ENCODE measurements at regions not wholly inside any gene's neighbourhood (a gene's known extent, or its start where the extent isn't known, plus 50 kb on each side); places are given as distances from the start of the nearest gene placed in this dataset.

GRCh38 chr5:163963881-163964280 lies 458.5 kb downstream of the MAT2B start:
- no peak for DNase-seq

GRCh38 chr5:163964671-163965070 lies 459.3 kb downstream of the MAT2B start:
- DNase-seq: no peak

DNA sequence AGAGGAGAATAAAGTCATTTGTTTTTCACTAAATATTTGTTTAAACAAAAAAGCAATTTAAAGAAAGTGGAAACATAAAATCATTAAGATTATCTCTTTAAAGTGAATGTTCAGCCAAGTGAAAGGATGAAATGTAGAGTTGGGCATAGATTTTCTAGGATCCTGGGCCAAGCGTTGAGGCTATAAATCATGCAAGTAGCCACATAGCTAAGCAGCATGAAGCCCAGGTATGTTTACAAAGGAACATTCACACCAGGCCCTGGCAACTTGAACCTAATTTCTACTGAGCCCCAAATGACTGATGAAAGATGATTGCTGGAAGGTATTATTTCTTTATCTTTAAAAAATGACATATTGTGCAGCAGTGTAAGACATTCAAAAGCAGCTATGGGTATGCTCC lies 461.8 kb downstream of the MAT2B start:
- no peak for DNase-seq

GRCh38 chr5:163968651-163969050 lies 463.2 kb downstream of the MAT2B start:
- no peak for DNase-seq

DNA sequence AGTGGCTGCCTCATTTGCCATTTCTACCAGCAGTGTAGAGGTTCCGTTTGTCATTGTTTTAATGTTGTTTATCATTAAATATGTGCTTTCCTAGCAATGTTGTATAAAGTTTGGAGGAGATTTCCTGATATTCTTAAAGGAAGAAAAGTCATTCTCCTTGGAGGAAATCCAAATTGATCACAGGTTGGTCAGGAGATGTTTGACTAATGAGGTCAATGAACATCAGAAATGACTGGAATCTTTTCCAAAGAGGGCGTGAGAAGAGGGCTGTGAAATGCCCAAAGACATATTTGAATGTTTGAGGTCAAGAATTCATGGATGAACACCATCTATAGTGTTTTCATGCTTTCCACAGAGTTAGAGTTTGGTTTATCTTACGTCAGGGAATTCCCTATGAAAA lies 471.3 kb downstream of the MAT2B start:
- no peak for DNase-seq

DNA sequence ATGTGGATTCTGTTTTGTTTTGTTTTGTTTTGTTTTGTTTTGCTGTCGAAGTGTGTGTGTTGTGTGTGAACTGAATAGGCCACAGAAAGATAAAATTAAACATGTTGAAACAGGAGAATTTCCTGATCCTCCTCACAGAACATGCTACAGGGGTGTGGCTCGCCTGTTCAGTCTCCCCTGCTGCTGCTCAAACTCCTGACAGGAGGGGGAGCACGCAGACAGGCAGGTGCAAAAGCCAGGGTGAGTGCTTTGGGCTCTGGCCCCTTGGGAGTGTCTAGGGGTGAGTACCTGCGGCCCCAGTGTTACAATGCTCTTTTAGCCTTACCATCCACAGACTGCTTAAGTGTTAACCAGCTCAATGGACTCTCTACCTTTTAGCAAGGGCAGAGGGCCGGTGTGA lies 473.5 kb downstream of the MAT2B start:
- no peak for DNase-seq

GRCh38 chr5:163988566-163988965 lies 483.1 kb downstream of the MAT2B start:
- DNase-seq: no peak

DNA sequence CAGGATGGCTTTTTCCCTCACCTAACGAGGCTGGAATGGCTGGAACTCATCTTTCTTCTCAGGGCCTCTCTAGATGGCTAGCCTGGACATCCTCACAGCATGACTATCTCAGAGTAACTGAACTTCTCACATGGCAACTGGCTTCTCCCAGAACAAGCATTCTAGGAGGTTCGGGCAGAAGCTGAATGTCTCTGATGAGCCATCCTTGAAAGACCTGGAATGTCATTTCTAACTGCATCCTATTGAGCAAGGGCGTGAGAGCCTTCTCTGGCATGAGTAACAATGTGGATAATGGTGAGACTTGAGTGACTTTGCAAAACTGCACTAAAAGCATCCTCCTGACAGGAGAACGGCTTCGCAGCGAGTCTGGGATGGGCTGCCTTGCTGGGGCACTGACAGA lies 487.7 kb downstream of the MAT2B start:
- no peak for DNase-seq

- DNase-seq: no peak
These were observed 489.8 kb downstream of the MAT2B start for GRCh38 chr5:163995206-163995605.

DNA sequence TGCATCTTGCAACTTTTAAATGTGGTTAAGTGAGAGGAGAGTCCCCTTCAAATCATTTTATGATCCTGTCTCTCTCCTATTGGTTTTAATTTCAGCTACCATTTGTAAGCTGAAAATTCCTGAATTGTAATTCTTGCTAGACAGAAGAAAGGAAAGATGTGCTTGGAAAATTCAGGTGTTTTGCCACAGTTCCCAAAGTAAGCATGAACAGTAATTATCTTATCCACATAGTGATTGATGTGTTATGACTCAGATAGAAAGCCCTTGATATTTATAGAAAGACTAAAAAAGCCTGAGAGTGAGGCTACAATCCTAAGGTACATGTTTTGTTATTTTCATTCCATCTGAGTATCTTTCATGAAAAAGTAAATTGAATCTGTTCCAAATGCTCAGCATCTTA lies 492.5 kb downstream of the MAT2B start:
- no peak for DNase-seq

- DNase-seq: no peak
These were observed 494.8 kb downstream of the MAT2B start for GRCh38 chr5:164000241-164000640.

DNA sequence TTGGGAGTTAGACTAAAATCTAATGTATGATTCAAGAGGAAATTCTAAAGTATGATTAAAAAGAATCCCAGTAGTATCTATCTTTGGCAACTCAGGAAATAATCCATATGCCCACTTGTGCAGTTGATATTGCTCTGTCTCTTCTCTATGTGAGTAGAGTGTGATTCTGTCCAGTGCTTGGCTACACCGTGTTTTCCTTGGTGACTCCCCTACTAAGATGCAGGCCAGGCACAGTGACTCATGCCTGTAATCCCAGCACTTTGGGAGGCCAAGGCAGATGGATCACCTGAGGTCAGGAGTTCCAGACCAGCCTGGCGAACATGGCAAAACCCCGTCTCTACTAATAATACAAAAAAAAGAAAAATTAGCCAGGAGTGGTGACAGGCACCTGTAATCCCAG lies 495.4 kb downstream of the MAT2B start:
- no peak for DNase-seq

DNA sequence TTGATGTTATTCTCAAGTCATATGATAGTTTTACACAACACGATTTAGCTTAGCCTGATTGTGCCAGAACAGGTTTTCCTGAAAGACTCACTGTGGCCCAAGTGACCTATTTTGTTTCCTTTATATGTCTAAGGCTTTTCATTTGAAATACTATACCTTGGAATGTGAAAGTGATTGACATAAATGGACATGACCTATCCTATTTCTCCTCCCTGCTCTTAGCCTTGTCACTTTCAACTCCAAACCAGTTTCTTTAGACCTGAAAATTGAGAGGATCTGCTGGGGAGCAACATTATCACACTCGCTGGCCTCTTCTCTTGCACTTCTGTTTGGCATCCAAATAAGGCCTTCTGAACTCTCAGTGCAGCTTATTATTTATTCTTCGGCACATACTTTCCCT lies 496.8 kb downstream of the MAT2B start:
- DNase-seq: no peak

- DNase-seq: no peak
These were observed 497.2 kb downstream of the MAT2B start for GRCh38 chr5:164002628-164003027.

DNA sequence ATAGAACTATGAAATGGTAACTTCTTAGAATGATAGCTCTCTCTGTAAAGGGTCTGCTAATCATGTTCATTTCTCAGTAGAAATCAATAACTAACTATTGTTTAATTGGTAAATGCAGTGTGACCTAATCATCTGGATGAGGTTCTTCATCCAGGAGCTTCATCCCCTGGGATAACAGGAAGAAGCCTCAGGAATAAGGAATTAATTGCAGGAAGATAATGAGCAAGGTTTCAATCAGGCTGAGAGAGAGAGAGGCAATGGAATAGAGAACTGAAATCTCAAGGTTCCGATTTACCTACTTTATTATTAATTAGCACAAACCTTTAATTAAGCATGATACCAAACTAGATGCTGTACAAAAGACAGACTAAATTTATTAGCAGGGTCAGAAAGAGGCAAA lies 499.7 kb downstream of the MAT2B start:
- DNase-seq: no peak

- DNase-seq: no peak
These were observed 501.6 kb downstream of the MAT2B start for GRCh38 chr5:164007064-164007463.

DNA sequence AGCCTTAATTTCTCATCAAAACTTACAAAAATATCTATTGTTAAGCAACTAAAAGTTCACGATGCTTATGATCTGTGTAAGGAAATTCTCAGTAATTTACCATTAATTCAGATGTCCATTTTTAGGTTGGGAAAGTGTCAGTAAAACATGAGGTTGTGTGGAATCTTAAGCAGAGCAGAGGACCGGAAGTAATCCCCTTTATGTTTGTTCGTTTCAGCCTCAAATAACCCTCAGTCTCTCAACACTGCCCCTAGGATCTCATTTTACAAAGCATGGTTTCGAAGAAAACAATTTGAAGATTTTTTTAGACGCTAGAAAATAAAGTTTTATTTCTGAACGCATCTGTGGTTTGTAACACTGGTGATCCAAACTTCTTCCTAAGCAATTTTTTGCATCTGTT lies 504.2 kb downstream of the MAT2B start:
- no peak for DNase-seq

DNA sequence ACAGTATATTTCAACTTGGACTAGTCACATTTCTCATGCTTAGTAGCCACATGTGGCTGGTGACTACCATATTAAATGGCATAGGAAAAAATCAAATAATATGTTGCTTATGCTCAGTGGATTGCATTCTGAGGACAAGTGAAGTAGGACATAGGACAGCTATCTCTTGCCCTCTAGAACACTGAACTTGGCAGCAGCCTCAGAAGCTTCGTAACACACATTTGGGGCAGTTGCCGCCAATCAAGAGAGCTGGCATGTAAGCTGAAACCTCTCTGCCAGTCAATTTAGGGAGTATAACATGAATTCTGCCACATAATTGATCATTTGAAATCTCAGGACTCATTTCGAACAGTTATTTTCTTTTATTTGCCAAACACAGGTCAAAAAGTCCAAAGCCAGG lies 505.5 kb downstream of the MAT2B start:
- DNase-seq: no peak

- DNase-seq: no peak
These were observed 507.0 kb downstream of the MAT2B start for GRCh38 chr5:164012371-164012770.

DNA sequence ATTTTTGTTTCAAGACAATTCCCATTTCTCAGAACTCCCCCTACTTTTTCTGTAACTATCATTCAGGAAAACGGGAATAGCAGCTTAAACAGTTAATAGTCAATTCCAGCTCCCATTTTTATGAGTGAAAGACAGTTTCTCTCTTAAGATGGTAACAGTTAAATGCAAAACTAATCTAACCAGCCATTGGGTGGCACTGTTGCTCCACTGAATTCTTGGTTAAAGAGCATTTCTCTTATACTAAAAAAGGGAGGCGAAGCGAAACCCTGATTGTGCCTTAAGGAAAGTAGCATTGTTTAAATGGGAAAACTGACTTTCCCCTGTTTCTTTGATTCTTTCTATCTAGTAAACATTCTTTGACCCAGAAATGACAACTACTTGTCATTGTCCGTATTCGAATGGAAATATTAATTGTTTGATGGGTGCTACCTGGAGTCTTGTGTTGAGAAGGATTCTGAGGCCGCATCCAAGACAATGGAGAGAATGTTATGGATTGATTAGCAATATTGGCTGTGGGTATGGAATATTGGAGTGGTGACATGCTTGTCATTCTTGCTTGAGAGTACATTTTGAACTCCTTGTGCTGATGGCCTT lies 507.8 kb downstream of the MAT2B start:
- DNase-seq: no peak

GRCh38 chr5:164020116-164020515 lies 514.7 kb downstream of the MAT2B start:
- no peak for DNase-seq

- no peak for DNase-seq
These were observed 522.3 kb downstream of the MAT2B start for GRCh38 chr5:164027738-164028137.

DNA sequence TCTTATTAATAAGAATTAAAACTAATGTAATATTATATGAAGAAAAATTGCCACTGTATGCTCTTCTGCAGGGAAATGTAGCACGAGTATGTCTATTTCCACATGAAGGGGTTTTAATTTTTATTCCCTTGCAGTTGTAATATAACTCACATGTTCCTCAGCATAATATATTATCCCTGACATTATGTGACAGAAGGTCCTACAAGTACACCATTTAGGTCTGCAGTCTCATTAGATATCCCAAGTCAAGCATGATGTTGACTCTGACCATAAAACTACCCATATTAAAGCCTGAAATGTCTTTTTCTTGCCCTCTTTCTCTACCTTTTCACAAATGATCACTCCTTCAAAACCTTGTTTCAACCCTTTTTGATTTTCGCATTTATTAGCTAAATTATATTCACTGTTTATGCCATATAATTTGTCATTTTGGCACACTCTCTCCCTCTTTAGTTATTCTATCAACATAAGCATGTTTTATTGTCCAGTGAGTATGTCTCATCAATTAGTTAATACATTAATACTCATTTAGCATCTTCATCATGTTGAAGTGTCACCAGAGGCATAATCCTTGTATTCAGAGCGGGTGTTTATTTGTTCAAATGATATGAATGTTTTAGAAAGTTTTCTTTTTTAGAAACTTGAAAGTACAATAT lies 532.8 kb downstream of the MAT2B start:
- DNase-seq: no peak

DNA sequence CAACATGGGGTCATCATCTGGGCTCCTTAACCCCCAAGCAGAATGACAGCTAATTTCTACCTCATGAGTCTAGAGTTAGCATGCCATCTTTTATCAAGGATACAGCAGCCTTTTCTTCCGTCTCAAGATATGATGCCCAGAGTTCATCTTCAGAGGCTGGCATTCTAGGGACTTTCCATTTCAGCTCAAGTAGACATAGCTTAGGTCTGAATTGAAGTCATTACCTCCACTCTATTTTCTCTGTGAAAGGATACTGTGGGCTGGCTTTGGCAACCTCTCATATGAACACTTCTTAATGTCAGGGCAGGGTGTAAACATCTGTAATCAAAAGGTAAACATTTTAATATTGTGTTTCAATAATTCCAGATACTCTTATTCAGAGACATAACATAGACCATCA lies 535.7 kb downstream of the MAT2B start:
- DNase-seq: no peak

DNA sequence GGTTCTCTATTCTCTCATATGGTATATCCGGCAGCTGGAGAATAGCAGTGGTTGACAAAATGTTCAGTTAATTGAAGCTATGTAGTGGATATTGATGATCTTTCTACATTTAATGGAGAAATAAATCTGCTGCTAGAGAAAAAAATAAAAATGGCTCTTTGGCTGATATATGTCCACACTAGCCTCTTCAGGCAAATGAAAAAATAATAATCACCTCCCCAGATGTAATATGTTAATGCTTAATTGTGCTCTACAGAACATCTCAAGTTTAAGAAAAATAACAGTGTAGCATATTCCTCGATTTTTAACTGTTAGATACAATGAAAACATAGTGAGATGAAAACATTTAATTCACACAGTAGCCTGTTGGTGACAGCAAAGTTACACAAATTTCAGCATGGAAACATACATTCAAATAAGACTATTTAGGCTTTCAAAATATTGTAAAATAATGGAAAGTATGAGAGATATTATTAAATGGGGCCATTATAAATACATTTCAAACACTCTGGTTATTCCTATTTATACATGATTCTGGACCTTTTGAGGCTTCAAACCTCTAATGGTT lies 543.0 kb downstream of the MAT2B start:
- DNase-seq: no peak
